ENCODE measurements at regions not wholly inside any gene's neighbourhood (a gene's known extent, or its start where the extent isn't known, plus 50 kb on each side); places are given as distances from the start of the nearest gene placed in this dataset.

GRCh38 chr20:60180986-60181385 is 222.8 kb downstream of the CDH26 start:
- intact Hi-C loops (cut with micrococcal nuclease) = no loop called here
- Histone ChIP-seq H2AK9ac (replicated peaks; ENCODE audit: low read depth, low read length, poor library complexity) (no peak overlapping the region), H2BK120ac (ENCODE audit: low read depth, low read length) (no peak overlapping the region), H3K14ac (replicated peaks; ENCODE audit: low read depth, low read length) (no peak overlapping the region), H3K36me3 (ENCODE audit: control insufficient read depth, insufficient read depth, low read length) (no peaks in the 10 kb centered on the region), H3K27me3 (ENCODE audit: control insufficient read depth, insufficient read depth, low read length) (no peaks in the 10 kb centered on the region), H4K91ac (ENCODE audit: insufficient read depth, low read depth, low read length) (no peak overlapping the region), H4K5ac (ENCODE audit: low read depth, low read length) (no peak overlapping the region), H2AFZ (replicated peaks; ENCODE audit: low read length, poor library complexity) (no peak overlapping the region), H4K8ac (ENCODE audit: low read depth in 2 of 2, low read length in 2 of 2) (no peak overlapping the region), H3K9me1 (ENCODE audit: insufficient read depth, low read length) (no peaks in the 10 kb centered on the region), H3K56ac (ENCODE audit: extremely low read depth, insufficient read depth, low read length) (no peak overlapping the region), H3K9me3 (ENCODE audit: control insufficient read depth, insufficient read depth, low read length) (no peaks in the 10 kb centered on the region; the same call in 1 of the 2 replicates), H3K4me1 (ENCODE audit: control insufficient read depth, insufficient read depth, low read length) (no peaks in the 10 kb centered on the region), H3K9ac (ENCODE audit: low read depth, low read length) (no peak overlapping the region), H4K20me1 (ENCODE audit: insufficient read depth, low read length) (no peaks in the 10 kb centered on the region), H3K23ac (ENCODE audit: low read depth, low read length) (no peak overlapping the region), H2BK20ac (ENCODE audit: low read depth, low read length) (no peak overlapping the region), H2BK5ac (ENCODE audit: low read depth, low read length, poor library complexity, severe bottlenecking) (no peak overlapping the region), H3K27ac (ENCODE audit: insufficient read depth, low read length) (no peak overlapping the region), H3K79me1 (ENCODE audit: low read depth in 1 of 2, low read length in 2 of 2) (no peaks in the 10 kb centered on the region), H3K4ac (ENCODE audit: low read depth, low read length) (no peak overlapping the region), H3K4me2 (ENCODE audit: low read depth, low read length) (no peak overlapping the region), H3K18ac (ENCODE audit: low read depth, low read length) (no peak overlapping the region), H3K4me3 (ENCODE audit: insufficient read depth, low read depth, low read length) (no peak overlapping the region), H2AK5ac (ENCODE audit: low read depth, low read length) (no peak overlapping the region), H2BK15ac (ENCODE audit: low read depth, low read length) (no peak overlapping the region)
- ChIA-PET CTCF (no interaction called here), POLR2A (ENCODE audit: unreplicated experiment) (no interaction called here)
- BruUV-seq (replicated peaks) = no TSS peak
- no CpG with 5 or more reads among the region's 5 CpGs for WGBS, 2 experiments (ENCODE audit: extremely low coverage in 2 of 2, insufficient read length in 1 of 2)
- no peak for ATAC-seq (ENCODE audit: low read depth)
- TF ChIP-seq ELK1 (IDR thresholded peaks at IDR 0.05; ENCODE audit: borderline replicate concordance, low read depth, low read length) (no peak), MAFK (IDR thresholded peaks at IDR 0.05; ENCODE audit: low read depth, low read length) (no peak), POLR2A (IDR thresholded peaks at IDR 0.05; ENCODE audit: low read depth, low read length) (no peak), MAZ (IDR thresholded peaks at IDR 0.05; ENCODE audit: borderline replicate concordance, low read depth, low read length) (no peak), RFX5 (IDR thresholded peaks at IDR 0.05; ENCODE audit: low read depth, low read length) (no peak), BHLHE40 (IDR thresholded peaks at IDR 0.05; ENCODE audit: low read depth, low read length) (no peak), CEBPB (IDR thresholded peaks at IDR 0.05; ENCODE audit: low read depth, low read length) (no peak), RCOR1 (IDR thresholded peaks at IDR 0.05; ENCODE audit: insufficient replicate concordance, low read length) (no peak), SMC3 (IDR thresholded peaks at IDR 0.05; ENCODE audit: low read depth, low read length) (no peak), FOS (IDR thresholded peaks at IDR 0.05; ENCODE audit: low read depth, low read length) (no peak), NFE2L2 (IDR thresholded peaks at IDR 0.05; ENCODE audit: low read depth, low read length) (no peak), CHD1 (IDR thresholded peaks at IDR 0.05; ENCODE audit: low read depth, low read length) (no peak), RAD21 (IDR thresholded peaks at IDR 0.05; ENCODE audit: low read length) (no peak)
- TF ChIP-seq, protein P1, sequence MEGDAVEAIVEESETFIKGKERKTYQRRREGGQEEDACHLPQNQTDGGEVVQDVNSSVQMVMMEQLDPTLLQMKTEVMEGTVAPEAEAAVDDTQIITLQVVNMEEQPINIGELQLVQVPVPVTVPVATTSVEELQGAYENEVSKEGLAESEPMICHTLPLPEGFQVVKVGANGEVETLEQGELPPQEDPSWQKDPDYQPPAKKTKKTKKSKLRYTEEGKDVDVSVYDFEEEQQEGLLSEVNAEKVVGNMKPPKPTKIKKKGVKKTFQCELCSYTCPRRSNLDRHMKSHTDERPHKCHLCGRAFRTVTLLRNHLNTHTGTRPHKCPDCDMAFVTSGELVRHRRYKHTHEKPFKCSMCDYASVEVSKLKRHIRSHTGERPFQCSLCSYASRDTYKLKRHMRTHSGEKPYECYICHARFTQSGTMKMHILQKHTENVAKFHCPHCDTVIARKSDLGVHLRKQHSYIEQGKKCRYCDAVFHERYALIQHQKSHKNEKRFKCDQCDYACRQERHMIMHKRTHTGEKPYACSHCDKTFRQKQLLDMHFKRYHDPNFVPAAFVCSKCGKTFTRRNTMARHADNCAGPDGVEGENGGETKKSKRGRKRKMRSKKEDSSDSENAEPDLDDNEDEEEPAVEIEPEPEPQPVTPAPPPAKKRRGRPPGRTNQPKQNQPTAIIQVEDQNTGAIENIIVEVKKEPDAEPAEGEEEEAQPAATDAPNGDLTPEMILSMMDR (conservative IDR thresholded peaks at IDR 0.05; ENCODE audit: low read depth, low read length) = no peak
- dilution Hi-C loops (cut with HindIII; ENCODE audit: low sequenced_read_pairs, unreplicated experiment) = no loop called here
- in situ Hi-C loops (cut with MboI; ENCODE audit: low sequenced_read_pairs) = no loop called here
- no peak for DNase-seq
